RWPE1 (cell line): ENCODE measurements at regions not wholly inside any gene's neighbourhood (a gene's known extent, or its start where the extent isn't known, plus 50 kb on each side); places are given as distances from the start of the nearest gene placed in this dataset.
"Not testable (repeated sequence)": the region's sequence is repeated elsewhere in the genome, so short reads cannot be mapped to it uniquely, and the experiment has no call there.

Experiments used
- CTCF ChIA-PET: fragments of 350-600 bp; sonication (Branson Sonifier 250); formaldehyde crosslinking; extraction: SDS; loops from one replicate; lab custom pipeline; 2021; lab: Yijun Ruan, JAX
- POLR2A ChIA-PET: fragments of 400-600 bp; formaldehyde crosslinking; extraction: SDS; loops from one replicate; lab custom pipeline; 2020; ENCODE audit warnings: antibody characterized with exemption; ENCODE audit not compliant: low non-redundant PET; lab: Yijun Ruan, JAX
- DNase-seq: peaks from one replicate; pipeline ENCODE4 v3.0.0; 2012; ENCODE audit warnings: low spot score
- H3K27ac ChIP-seq: fragments of 450-650 bp; 2 replicates; pipeline ENCODE4 v1.5.1; 2017
- TF ChIP-seq, protein P1 (sequence below): fragments of 450-650 bp; conservative IDR thresholded peaks from 2 replicates; pipeline ENCODE4 v1.5.1; 2017; ENCODE audit warnings: low read depth, mild to moderate bottlenecking

DNA sequence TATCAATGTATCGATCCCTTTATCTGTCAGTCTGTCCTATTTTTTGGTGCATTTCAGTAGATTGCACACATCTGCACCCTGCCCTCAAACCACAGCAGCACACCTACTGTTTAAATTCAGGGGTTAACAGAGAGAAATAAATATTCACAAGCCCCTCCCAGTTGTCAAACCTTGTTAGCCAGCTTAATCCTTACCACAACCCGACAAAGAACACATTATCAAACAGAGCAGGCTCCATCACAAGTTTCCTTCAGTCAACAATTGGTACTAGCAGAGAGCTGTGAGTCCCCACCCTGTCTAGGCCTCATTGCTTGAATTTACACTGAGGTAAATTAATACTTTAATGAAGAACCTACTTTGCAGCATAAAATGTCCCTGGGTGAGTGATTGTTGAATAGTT lies 249.8 kb downstream of the FNDC1 start:
- DNase-seq = no peak
- CTCF ChIA-PET = no interaction called here
- POLR2A ChIA-PET = no interaction called here
- no peak overlapping the region for H3K27ac ChIP-seq
- TF ChIP-seq, protein P1, sequence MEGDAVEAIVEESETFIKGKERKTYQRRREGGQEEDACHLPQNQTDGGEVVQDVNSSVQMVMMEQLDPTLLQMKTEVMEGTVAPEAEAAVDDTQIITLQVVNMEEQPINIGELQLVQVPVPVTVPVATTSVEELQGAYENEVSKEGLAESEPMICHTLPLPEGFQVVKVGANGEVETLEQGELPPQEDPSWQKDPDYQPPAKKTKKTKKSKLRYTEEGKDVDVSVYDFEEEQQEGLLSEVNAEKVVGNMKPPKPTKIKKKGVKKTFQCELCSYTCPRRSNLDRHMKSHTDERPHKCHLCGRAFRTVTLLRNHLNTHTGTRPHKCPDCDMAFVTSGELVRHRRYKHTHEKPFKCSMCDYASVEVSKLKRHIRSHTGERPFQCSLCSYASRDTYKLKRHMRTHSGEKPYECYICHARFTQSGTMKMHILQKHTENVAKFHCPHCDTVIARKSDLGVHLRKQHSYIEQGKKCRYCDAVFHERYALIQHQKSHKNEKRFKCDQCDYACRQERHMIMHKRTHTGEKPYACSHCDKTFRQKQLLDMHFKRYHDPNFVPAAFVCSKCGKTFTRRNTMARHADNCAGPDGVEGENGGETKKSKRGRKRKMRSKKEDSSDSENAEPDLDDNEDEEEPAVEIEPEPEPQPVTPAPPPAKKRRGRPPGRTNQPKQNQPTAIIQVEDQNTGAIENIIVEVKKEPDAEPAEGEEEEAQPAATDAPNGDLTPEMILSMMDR = no peak

DNA sequence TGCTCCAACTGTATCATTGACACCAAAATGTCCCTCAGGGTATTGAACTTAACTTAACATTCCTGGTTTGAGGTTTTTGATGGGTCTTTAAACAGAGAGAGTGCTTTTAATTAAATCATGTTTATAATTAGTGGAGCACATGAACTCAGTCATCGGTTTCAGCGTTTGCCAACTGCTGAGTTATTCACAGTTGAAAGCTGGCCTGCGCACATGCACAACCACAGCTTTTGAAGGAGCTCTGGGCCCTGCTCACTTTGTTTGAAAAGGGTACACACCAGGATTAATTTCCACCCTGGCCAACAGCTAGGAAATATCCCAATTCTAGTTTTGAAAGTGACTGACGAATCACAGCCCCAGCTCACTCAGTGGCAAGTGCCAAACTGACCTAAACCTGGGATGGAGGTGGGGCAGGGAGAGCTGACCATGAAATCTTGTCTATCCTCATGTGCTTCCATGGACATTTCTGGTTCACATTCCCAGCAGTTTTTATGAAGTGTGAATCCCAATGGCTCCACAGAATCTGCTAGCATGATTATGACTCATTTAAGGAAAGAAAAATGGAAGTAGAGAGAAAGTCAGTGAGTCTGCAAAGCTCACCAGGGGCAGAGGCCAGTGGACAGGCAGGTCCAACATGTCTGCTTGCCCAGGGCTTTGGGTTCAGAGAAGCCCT lies 247.8 kb downstream of the FNDC1 start:
- TF ChIP-seq, protein P1 = no peak
- no peak overlapping the region for H3K27ac ChIP-seq
- CTCF ChIA-PET = no interaction called here

DNA sequence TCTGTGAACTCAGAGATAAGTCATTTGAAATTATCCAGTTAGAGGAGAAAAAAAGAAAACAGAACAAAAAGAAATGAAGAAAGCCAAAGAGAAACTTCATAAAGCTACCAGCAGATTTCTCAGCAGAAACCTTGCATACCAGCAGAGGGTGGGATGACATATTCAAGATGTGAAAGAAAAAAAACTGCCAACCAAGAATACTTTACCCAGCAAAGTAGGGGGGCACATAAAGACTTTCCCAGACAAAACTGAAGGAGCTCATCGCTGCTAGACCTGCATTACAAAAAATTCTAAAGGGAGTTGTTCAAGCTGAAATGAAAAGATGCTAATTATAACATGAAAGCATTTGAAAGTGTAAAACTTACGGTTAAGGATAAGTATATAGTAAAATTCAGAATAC lies 246.3 kb downstream of the FNDC1 start:
- CTCF ChIA-PET = no interaction called here
- TF ChIP-seq, protein P1 = no peak
- no peak overlapping the region for H3K27ac ChIP-seq
- no peak for DNase-seq
- POLR2A ChIA-PET = no interaction called here

More for the DNA sequence above, 247.8 kb downstream of the FNDC1 start:
- DNase-seq = no peak
- POLR2A ChIA-PET = no interaction called here

DNA sequence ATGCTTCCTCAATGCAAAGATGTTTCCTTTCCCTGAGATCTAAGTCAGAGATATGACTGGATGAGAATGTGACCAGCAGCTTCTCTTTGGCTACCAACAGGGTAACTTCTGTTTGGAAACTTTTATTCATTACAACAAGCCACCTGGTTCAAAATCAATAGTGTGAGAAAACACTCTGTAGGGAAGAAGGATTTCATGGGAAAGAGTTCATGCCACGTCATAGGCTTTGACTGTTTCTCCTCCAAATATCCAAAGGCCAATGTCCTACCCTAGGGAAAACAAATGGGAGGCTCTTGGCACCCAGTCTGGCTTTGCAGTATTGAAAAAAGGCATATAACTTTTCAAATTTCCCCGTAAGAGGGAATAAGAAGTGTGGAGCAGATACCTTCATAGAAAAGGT lies 245.5 kb downstream of the FNDC1 start:
- CTCF ChIA-PET = no interaction called here

DNA sequence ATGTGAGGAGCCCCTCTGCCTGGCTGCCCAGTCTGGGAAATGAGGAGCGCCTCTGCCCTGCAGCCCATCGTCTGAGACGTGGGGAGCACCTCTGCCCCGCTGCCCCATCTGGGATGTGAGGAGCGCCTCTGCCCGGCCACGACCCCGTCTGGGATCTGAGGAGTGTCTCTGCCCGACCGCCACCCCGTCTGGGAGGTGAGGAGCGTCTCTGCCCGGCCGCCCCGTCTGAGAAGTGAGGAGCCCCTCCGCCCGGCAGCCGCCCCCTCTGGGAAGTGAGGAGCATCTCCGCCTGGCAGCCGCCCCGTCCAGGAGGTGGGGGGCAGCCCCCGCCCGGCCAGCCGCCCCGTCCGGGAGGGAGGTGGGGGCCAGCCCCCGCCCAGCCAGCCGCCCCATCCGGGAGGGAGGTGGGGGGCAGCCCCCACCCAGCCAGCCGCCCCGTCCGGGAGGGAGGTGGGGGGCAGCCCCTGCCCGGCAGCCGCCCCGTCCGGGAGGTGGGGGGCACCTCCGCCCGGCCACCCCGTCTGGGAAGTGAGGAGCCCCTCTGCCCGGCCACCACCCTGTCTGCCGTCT lies 238.1 kb downstream of the FNDC1 start:
- H3K27ac ChIP-seq, CTCF ChIA-PET, DNase-seq, POLR2A ChIA-PET: not testable (repeated sequence)

More for the DNA sequence above, 245.5 kb downstream of the FNDC1 start:
- POLR2A ChIA-PET = no interaction called here
- TF ChIP-seq, protein P1 = no peak
- no peak for DNase-seq
- H3K27ac ChIP-seq = no peak overlapping the region

DNA sequence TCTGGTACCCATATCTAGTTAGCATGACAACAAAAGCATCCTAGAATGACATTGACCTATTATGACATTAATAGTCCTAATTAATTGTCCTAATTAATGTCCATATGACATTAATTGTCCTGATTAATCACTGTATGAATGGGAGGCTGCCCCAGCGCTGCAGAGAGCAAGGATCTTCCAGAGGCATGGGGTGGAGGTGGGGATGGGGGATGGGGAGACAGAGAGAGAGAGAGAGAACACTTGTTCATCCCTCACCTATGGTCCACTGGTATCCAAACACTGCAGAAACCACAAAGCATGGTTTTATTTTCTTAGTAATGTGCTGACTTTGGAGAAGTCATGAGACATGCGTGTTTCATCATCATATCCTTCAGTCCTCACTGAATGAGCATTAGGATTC lies 235.1 kb downstream of the FNDC1 start:
- H3K27ac ChIP-seq = no peak overlapping the region
- TF ChIP-seq, protein P1 = no peak
- ChIA-PET POLR2A (no interaction called here), CTCF (interaction anchor here (0.5 kb wide), 1 partner anchor 1431 kb away, joined by 3 read pairs; no protein-coding TSS in a partner anchor)
- no peak for DNase-seq

DNA sequence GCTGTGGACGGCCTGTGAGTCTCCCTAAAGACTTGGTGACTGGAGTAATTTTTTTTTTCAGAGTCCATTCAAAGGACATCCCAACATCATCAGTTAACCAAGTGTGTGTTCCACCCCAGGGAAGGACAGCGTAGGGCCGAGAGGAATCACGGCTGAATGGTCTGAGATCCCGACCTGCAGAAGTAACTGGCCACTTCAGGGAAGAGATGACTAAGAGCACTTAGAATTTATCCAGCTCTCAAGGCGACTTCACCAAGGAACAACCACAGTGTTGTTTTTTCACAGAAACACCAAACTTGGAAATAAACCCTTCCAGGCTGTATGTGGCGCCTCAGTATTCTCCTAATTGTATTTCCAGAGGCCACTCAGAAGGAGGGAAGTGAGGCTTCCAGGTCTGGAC lies 231.6 kb downstream of the FNDC1 start:
- ChIA-PET POLR2A (no interaction called here), CTCF (no interaction called here)
- H3K27ac ChIP-seq = no peak overlapping the region
- no peak for DNase-seq
- TF ChIP-seq, protein P1 = no peak
